GM18505 (cell line): ENCODE measurements at regions not wholly inside any gene's neighbourhood (a gene's known extent, or its start where the extent isn't known, plus 50 kb on each side); places are given as distances from the start of the nearest gene placed in this dataset.
"Not testable (repeated sequence)": the region's sequence is repeated elsewhere in the genome, so short reads cannot be mapped to it uniquely, and the experiment has no call there.

Experiments
- ATAC-seq: cut with Tn5 transposase; IDR thresholded peaks from one replicate; pipeline ENCODE4 v1.9.1; 2021; ENCODE audit not compliant: unreplicated experiment
- POLR2A ChIP-seq: IDR thresholded peaks from 4 replicates; pipeline ENCODE4 v1.6.1; 2011; ENCODE audit warnings: borderline replicate concordance; ENCODE audit not compliant: insufficient read depth, insufficient read length; ENCODE audit errors: extremely low read depth

DNA sequence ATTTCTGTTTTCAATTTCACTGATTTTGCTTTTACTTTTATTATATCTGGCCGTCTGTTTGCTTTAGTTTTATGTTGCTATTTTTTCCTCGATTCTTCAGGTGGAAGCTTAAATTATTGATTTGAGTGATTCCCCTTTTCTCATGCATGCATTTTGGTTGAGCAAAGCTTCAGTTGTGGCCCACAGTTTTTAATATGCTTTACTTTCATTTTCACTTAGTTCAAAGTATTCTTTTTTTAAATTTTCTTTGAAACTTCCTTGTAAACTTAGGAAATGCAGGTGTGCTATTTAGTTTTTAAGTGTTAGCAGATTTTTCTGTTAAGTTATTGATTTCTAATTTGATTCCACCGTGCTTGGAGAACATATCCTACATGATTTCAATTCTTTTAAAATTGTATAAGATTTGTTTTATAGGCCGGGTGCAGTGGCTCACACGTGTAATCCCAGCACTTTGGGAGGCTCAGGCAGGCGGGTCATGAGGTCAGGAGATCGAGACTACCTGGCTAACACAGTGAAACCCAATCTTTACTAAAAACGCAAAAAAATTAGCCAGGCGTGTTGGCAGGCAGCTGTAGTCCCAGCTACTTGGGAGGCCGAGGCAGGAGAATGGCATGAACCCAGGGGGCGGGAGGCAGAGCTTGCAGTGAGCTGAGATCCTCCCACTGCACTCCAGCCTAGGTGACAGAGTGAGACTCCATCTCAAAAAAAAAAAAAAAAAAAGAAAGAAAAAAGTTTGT lies 531.2 kb downstream of the KIF2B start:
- no peak for TF ChIP-seq POLR2A
- ATAC-seq = no peak

GRCh38 chr17:54361073-54361472 lies 538.3 kb downstream of the KIF2B start:
- ATAC-seq = not testable (repeated sequence)

GRCh38 chr17:54368906-54369305 lies 531.7 kb upstream of the TOM1L1 start:
- TF ChIP-seq POLR2A = no peak
- no peak for ATAC-seq

DNA sequence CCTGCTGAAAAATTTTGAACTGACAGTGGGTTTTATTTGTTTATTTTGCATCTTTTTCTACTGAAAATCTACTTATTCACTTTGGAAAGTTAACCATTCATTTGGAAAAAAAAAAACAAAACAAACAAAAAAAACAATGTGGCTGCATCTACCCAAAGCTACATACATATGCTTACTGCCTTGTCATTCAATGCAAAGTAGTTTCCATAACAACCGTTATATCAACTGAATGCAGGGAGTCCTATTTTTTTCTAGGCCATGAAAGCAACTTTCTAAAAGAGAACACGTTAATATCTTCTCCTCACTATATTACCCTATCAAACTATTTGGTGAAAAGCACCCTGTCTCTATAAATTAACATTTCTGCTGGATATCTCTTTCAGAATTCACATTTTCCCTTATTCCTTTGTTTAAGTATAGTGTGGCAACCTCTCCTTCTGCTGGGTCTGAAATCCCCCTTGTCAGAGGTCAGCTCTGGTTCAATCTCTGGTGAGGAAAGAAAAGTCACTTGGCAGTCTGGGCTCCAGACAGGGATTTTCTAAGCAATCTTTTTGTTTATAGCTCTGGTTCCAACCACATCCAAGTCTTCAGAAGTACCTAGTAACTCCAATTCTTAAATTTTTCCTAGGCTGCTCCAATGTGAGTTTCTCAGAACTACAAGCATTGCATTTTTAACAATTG lies 528.4 kb upstream of the TOM1L1 start:
- ATAC-seq = no peak
- no peak for TF ChIP-seq POLR2A

- ATAC-seq = no peak
- TF ChIP-seq POLR2A = no peak
Measured at GRCh38 chr17:54373970-54374369, 526.7 kb upstream of the TOM1L1 start.

- not testable (repeated sequence) for ATAC-seq
Measured at GRCh38 chr17:54376409-54376808, 524.2 kb upstream of the TOM1L1 start.

DNA sequence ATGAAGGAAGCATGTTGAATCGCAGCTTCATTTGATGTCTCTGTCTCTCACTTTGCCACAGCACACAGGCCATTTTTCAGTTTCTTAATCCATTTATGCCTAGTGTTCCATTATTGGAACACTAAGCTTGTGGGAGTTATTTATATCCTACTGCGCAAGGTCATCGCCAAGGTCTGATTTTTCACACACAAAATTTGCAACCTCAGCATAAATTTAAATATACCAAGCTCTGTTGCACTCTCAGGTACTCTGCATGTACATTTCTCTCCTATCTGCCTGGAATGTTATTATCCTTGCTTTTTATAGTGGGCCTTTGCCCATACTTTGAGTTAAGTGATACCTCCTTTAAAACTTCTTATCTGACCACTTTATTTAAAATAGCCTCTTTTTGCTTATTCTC lies 519.2 kb upstream of the TOM1L1 start:
- no peak for ATAC-seq

GRCh38 chr17:54404259-54404658 lies 496.4 kb upstream of the TOM1L1 start:
- no peak for TF ChIP-seq POLR2A
- ATAC-seq = no peak

More for the DNA sequence above, 519.2 kb upstream of the TOM1L1 start:
- TF ChIP-seq POLR2A = no peak

DNA sequence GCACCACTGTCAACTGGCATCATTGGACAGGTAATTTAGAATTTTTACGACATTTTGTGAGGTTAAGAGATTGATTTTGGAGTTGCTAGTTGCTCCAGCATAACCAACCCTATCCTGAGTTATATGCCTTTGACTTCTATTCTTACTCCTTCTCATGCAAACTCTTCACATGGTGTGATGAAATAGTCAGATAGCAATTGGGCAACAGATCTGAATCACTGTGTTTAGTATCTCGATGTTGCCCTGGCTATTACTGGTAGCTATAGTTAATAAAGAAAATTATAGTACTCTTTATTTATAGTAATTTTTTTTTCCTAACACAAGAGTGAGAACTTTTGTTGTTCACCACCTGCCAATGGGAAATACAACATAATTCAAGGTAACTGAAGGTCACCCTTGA lies 494.8 kb upstream of the TOM1L1 start:
- no peak for TF ChIP-seq POLR2A
- ATAC-seq = no peak

DNA sequence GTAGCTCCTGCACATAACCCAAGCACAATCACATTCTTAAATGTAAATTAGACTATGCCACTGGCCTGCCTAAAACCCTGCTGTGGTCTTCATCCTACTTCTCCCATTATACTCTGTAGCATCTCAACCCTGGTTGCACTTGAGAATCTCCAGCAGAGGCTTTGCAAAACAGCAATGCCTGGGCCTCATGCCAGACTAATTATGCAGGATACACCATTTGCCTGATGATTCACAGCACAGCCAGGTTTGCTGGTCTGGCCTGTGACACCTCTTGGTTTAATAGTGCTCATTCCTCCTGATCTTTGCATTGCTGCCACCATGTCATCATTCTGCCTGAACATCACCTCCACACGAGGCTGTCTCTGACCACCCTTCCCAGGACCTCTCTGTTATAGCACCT lies 491.9 kb upstream of the TOM1L1 start:
- no peak for ATAC-seq
- no peak for TF ChIP-seq POLR2A

GRCh38 chr17:54418467-54418866 lies 482.2 kb upstream of the TOM1L1 start:
- TF ChIP-seq POLR2A = no peak
- no peak for ATAC-seq

- no peak for TF ChIP-seq POLR2A
- ATAC-seq = no peak
Measured at GRCh38 chr17:54425671-54426070, 475.0 kb upstream of the TOM1L1 start.

GRCh38 chr17:54426296-54426886 lies 474.3 kb upstream of the TOM1L1 start:
- ATAC-seq = no peak

DNA sequence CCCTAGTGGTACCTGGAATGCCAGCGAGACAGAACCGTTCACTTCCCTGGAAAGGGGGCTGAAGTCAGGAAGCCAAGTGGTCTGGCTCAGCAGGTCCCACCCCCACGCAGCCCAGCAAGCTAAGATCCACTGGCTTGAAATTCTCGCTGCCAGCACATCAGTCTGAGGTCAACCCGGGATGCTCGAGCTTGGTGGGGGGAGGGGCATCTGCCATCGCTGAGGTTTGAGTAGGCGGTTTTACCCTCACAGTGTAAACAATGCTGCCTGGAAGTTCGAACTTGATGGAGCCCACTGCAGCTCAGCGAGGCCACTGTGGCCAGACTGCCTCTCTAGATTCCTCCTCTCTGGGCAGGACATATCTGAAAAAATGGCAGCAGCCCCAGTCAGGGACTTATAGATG lies 464.7 kb upstream of the TOM1L1 start:
- ATAC-seq = no peak
- no peak for TF ChIP-seq POLR2A

More at GRCh38 chr17:54426296-54426886, 474.3 kb upstream of the TOM1L1 start:
- TF ChIP-seq POLR2A = no peak
